ENCODE measurements at regions not wholly inside any gene's neighbourhood (a gene's known extent, or its start where the extent isn't known, plus 50 kb on each side); places are given as distances from the start of the nearest gene placed in this dataset.

DNA sequence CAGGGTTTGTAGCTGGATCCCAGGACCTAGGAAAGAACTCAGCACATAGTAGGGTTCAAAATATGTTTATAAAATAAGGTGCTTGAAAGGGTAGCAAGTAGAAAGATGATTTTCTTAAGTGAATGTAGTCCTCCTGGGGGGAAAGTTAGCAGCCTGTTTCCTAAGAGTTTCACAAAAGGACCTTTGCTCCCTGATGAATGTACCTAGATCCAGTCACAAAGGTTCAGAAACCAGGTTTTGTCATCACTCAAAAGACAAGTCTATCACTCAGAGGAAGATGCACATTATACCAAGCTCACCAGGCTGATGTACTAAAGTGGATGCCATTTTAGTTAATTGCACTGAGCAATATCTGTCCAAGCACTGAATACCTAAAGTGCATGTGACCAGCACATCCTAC lies 378.2 kb downstream of the BCL11A start:
- no peak for DNase-seq (ENCODE audit: extremely low read depth, low read depth)
- TF ChIP-seq, protein P1, sequence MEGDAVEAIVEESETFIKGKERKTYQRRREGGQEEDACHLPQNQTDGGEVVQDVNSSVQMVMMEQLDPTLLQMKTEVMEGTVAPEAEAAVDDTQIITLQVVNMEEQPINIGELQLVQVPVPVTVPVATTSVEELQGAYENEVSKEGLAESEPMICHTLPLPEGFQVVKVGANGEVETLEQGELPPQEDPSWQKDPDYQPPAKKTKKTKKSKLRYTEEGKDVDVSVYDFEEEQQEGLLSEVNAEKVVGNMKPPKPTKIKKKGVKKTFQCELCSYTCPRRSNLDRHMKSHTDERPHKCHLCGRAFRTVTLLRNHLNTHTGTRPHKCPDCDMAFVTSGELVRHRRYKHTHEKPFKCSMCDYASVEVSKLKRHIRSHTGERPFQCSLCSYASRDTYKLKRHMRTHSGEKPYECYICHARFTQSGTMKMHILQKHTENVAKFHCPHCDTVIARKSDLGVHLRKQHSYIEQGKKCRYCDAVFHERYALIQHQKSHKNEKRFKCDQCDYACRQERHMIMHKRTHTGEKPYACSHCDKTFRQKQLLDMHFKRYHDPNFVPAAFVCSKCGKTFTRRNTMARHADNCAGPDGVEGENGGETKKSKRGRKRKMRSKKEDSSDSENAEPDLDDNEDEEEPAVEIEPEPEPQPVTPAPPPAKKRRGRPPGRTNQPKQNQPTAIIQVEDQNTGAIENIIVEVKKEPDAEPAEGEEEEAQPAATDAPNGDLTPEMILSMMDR (IDR thresholded peaks at IDR 0.05; ENCODE audit: low read depth, low read length): no peak

DNA sequence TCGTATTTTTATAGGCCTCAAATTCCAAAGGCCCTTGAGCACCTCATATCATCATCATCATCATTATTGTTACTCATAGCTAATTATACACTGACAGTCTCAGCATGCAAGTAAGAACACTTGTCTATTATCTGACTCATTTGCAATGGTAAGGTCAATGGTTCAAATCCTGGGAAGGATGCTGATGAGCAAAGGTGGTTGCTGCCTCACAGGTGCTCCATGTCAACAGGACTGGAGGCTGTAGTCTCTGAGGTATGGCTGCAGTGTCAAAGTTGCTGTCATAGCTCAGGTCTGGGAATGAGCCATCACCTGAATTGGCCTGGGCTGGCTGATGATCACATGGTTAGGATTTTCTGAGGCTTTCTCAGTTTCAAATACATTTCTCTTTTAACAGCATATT lies 379.3 kb downstream of the BCL11A start:
- DNase-seq (ENCODE audit: extremely low read depth, low read depth): no peak
- TF ChIP-seq, protein P1 (IDR thresholded peaks at IDR 0.05; ENCODE audit: low read depth, low read length): no peak

DNA sequence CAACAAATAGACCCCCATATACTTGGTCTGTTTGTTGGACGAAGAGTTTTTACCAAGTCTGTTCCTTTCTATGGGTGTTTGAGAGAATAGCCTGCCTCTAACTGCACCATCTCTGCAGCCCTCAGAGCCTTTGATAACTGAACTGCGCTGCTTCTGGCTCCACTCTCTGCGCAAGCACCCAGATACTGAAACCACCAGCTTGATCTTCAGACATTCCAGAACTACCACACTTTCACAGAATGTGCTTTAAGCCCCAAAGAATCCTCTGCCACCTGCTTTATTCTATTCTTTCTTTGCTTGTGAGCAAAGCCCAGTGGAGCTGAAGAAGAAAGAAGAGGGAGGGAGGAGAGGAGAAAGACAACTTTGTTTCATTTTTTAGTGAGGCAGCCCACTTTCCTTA lies 380.7 kb downstream of the BCL11A start:
- DNase-seq (ENCODE audit: extremely low read depth, low read depth): no peak
- TF ChIP-seq, protein P1 (IDR thresholded peaks at IDR 0.05; ENCODE audit: low read depth, low read length): no peak

DNA sequence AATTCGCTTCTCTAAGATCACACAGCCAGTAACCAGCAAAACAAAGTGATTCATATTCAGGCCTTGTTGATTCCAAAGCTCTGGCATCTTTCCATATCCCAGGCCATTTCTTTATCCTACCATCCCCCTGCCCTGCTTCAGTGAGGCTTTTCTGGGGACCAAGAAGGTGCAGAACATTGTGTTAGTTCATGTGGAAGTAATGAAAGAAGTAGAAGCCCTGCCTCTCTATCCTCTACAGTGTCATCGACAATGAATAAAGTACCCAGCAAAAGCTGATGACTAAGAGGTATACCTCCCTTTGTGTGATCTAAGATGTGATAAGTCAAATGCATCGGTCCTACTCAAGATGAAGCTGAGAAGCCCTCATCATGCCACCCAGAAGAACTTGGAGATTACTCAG lies 383.2 kb downstream of the BCL11A start:
- DNase-seq (ENCODE audit: extremely low read depth, low read depth): no peak
- TF ChIP-seq, protein P1 (IDR thresholded peaks at IDR 0.05; ENCODE audit: low read depth, low read length): no peak

DNA sequence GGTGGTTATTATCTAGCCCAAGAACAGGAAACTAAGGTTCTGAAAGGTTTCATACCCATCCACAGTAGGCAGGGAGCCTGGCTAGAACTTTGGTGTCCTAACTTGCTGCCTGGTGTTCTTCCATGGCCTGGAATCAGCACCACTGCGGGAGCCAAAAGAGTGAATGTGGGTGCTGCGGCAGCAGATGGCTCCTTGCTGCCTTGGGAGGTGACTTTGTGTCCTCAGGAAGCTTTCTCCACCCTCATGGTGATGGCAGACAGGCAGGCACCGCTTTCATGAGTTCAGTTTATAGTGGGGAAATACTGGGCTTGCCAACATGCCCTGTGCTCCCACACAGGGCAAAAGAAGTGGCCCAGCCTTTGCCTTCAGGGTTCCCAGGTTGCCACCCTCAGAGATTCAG lies 385.2 kb downstream of the BCL11A start:
- DNase-seq (ENCODE audit: extremely low read depth, low read depth): no peak
- TF ChIP-seq, protein P1 (IDR thresholded peaks at IDR 0.05; ENCODE audit: low read depth, low read length): no peak

DNA sequence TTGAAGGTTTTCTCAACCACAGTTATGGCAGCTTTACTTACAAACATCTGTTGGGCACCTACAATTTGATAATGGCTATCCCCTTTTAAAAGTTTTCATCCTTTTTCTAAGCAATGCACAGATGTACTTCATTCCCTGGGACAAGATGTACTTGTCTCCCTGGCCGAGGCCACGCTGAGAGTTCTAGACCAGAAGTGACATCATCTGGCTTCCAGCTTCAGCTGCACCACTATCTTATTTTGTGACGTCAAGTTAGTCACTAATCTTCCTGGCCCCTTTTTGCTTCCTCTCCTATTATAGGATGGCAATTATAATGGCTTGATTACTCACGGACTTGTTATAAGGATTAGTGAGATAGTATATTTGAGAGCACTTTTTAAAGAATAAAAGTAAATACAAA lies 386.4 kb downstream of the BCL11A start:
- no peak for DNase-seq (ENCODE audit: extremely low read depth, low read depth)
- TF ChIP-seq, protein P1 (IDR thresholded peaks at IDR 0.05; ENCODE audit: low read depth, low read length): no peak

DNA sequence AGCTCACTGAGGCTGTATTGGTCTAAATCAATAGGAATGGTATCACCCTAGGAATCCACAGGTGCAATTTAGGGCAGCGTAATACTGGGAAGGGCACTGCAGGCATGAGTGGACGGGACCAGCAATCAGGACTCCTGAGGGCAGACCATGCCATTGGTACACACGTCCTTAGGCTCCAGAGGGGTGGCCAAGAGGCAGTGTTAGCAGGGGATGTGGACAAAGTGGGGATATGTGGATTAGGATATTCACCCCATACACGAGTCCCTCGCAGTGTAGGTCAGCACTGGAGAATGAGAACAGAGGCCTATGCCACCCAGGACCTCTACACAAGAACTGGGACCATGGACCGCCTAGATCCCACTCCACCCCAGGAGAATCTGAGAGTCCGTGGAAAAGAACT lies 389.8 kb downstream of the BCL11A start:
- DNase-seq (ENCODE audit: extremely low read depth, low read depth): no peak
- TF ChIP-seq, protein P1 (IDR thresholded peaks at IDR 0.05; ENCODE audit: low read depth, low read length): no peak
